HG03175 (cell line): ENCODE measurements at regions not wholly inside any gene's neighbourhood (a gene's known extent, or its start where the extent isn't known, plus 50 kb on each side); places are given as distances from the start of the nearest gene placed in this dataset.

Experiments
- ATAC-seq: cut with Tn5 transposase; IDR thresholded peaks from one replicate; pipeline ENCODE4 v1.9.1; 2021; ENCODE audit warnings: mild to moderate bottlenecking, moderate library complexity; ENCODE audit not compliant: unreplicated experiment

DNA sequence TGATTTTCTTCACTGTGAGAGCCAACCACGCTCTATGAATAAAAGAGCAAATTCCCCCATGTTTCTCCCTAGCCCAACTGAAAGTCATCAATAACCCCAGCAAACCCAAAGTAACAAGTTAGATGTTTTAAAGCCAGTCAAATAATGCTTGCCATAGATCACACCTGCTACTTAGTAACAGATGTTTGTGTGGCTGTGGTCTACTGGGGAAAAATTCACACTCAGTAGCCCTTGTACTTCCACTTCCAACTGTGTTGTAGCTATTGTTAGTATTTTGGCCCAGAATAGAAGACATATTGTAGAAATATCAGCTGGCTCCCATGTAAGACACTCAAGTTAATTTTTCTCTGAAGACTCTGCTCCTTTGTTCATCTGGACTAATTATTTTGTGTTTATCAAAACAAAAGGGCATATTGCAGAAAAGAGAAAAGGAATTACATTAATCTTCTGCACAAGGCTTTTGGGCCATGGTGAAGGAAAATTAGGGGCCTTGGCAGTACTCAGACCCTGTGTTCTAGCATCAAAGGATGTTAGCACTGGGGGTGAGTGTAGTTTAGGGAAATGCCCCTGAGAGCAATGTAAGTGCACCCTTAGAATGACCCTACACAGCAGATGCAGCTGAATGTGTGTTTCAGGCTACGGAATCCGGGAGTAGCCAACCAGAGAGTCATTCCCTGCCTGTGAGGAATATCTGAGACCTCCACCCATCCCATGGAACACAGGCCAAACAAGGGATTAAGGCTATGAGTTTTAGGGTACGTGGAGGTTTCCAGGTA lies 521.9 kb downstream of the EPHA4 start:
- ATAC-seq: no peak

GRCh38 chr2:221051162-221051561 lies 520.9 kb downstream of the EPHA4 start:
- ATAC-seq: no peak

DNA sequence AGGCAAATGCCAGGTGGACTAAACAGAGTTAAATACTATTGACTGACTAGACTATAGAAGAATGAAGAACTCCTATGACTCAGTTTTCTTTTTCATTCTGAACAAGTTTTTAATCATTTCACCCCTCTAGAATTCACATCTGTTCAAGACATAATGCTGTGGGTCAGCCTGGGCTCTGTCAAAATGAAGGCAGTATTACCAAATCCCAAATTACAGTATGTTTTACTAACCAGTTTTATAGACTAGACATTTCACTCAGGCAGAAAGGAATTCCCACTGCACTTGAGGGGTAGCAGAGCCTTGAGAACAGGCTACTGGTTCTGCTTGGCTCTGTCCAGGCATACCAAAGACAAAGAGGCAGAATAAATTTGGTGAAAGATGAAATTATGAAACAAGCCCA lies 511.7 kb downstream of the EPHA4 start:
- no peak for ATAC-seq

DNA sequence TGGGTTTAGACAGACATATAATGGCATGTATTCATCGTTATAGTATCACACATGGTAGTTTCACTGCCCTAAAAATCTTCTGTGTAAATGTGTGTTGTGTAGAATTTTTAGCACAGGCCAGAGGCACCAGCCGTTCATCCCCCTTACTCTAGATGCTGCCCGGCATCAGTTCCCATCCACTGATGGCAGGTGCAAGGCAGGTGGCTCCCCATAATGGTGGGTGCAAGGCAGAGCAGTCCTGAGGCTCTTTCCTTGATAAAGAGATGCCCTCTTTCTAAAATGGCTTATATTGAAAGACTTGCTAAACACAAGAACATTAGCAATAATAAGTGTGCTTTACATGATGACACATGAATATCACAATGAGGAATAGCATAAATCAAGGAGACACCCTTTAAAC lies 508.5 kb downstream of the EPHA4 start:
- ATAC-seq: no peak

- ATAC-seq: no peak
These were observed 507.8 kb downstream of the EPHA4 start for GRCh38 chr2:221064058-221064854.

DNA sequence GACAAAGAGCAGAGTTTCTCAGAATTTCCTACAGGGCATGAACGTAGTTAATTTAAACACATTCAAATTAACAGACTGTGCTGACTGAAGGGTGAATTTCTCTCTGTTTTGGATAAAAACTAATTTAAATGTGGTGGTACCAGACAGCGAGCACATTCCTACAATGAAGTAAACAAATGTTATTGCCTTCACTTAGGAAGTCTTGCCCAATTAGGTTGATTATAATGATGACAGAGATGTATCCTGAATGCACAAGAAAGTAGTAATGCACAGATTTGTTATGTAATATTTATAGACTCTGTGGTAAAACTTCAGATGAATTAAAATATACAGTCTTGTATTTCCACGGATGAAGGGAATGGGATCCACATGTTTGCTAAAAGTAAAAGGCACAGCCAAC lies 507.2 kb downstream of the EPHA4 start:
- ATAC-seq: no peak

GRCh38 chr2:221068123-221068522 lies 504.0 kb downstream of the EPHA4 start:
- ATAC-seq: no peak

DNA sequence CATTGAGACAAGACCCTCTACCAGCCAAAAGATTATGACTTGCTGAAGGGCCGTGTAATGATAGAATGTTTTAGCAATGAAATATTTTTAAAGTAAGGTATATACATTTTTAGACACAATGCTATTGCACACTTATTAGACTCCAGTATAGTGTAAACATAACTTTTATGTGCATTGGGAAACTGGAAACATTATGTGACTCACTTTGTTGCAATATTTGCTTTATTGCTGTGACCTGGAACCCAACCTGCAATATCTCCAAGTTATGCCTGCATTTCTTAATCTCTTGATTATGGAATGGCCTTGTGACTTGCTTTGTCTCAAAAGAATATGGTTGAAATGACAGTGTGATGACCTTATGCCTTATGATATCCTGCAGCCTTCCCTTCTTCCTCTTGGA lies 502.0 kb downstream of the EPHA4 start:
- ATAC-seq: no peak

DNA sequence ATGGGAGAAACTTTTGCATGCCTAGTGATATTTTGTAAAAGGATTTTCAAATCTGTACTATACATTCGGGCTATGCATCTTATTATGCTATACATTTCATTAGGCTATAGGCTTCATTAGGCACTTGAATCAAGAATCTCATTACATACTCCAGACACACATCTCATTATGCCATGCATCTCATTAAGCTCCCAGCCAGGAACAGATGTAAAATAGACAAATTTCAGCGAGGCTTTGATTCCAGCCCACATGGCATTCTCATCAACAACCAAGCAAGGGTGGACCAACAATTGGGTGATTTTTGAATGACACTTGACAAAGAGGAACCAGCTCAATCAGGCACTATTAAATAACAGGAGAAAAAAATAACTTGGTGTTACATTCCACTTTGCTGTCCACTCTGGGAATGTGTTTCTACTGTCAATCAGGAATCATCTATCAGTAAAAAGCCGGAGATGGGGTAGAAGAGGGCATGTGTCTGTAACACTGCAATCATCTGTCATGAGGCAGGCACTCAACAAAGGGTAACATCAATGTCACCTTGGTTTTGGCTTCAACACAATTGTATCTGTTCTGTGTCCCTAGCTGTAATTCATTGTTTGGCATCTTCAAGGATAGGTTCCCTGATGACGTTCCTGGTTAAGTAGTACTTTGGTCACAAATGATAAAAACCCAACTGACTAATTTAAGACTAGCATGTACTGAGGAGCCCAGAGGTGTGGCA lies 498.6 kb downstream of the EPHA4 start:
- ATAC-seq: no peak

DNA sequence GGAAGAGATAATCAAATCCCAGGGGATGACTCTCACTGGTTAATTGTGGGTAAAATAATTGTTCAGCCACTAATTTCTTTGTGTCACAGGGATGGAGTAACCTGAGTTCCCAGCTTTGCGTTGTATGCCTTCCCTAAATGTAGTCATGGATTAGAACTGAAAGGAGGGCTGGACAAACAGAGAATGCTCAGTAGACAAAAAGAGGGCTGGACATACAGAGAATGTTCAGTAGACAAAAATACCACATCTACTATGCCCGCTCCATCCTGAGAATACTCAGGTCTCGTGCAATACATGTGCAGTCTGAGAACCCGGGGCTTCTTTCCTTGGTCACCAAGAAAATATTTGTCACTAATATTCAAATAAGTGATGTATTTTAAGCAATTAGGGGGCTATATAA lies 497.9 kb downstream of the EPHA4 start:
- no peak for ATAC-seq

- no peak for ATAC-seq
These were observed 496.9 kb downstream of the EPHA4 start for GRCh38 chr2:221075203-221075602.

DNA sequence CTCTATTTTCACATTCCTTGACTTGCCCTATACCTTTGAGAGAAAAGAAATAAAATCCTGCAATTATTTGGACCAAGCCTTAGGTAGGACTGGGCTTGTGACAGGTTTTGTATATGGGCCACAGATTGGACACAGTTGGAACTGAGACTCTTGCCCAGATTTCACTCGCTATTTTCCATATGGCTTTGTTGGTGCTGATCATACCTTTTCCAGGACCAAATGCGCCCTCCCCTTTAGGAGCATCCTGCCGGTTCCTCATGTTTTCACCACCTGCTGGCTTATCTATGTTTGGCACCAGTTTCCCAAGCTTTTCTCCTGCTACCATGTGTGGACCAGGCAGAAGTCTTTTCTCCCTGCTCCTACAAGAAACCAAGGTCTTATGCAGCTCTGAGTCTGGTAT lies 494.9 kb downstream of the EPHA4 start:
- no peak for ATAC-seq

- ATAC-seq: no peak
These were observed 494.3 kb downstream of the EPHA4 start for GRCh38 chr2:221077799-221078198.

- ATAC-seq: no peak
These were observed 486.7 kb downstream of the EPHA4 start for GRCh38 chr2:221085341-221085900.

GRCh38 chr2:221085936-221086335 lies 486.2 kb downstream of the EPHA4 start:
- no peak for ATAC-seq

DNA sequence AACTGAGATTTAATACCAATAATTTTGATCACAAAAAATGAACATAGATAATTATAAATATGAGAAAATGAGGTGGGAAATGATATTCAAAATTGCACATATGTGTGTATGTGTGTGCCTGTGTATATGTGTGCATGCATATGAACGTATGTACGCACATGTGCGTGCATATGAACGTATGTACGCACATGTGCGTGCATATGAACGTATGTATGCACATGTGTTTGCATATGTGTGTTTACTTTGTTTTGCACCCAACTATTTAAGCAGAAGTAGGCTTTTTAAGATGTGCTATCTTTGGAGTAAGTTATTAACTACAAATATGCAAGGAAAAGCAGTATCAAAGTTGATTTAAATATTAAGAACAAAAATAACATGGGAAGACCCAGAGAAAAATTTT lies 484.3 kb downstream of the EPHA4 start:
- no peak for ATAC-seq

DNA sequence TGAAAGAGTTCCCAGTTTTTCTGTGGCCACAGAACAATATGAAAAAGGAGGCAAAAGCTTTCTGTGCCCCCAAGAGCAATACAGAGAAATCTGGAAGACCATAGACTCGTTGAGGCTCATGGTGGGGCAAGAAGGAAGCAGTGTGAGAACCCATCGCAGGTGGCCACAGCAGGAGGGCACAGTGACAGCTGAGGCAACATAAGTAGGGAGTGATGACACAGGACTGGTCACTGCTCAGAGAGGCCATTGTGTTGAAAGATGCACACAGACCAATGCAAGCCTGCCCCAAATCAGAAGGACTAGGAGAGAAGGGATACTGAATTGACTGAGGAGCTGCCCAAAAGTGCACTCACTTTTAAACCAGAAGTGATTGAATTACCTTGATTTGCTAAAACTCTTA lies 483.6 kb downstream of the EPHA4 start:
- no peak for ATAC-seq

DNA sequence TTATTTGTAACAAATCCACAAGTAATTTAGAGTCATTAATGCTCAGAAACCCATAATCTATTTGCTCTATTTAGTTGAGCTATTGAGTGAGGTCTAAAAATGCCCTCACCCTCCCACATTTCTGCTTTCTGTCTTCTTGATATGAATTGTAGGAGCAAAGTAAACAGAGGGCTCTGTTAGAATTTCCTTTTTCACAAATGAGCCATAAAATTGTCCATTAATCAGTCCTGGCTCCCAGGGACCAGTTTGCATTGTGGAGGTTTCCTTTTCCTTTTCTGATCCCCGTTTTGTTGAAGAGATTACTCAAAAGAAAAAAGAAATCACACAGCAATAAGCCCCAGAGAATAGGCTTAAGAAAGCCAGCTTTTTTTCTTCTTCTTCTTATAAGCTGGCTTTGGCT lies 476.7 kb downstream of the EPHA4 start:
- no peak for ATAC-seq

- no peak for ATAC-seq
These were observed 475.2 kb downstream of the EPHA4 start for GRCh38 chr2:221096706-221097567.

GRCh38 chr2:221097568-221097915 lies 474.6 kb downstream of the EPHA4 start:
- ATAC-seq: no peak

- ATAC-seq: no peak
These were observed 474.2 kb downstream of the EPHA4 start for GRCh38 chr2:221097949-221098348.
